Embryonic facial prominence (tissue), 1 donor: ENCODE measurements at regions not wholly inside any gene's neighbourhood (a gene's known extent, or its start where the extent isn't known, plus 50 kb on each side); places are given as distances from the start of the nearest gene placed in this dataset.

ENCODE experiments used
- DNase-seq: peaks from one replicate; pipeline ENCODE4 v3.0.0-alpha.2; 2016; ENCODE audit errors: extremely low spot score

DNA sequence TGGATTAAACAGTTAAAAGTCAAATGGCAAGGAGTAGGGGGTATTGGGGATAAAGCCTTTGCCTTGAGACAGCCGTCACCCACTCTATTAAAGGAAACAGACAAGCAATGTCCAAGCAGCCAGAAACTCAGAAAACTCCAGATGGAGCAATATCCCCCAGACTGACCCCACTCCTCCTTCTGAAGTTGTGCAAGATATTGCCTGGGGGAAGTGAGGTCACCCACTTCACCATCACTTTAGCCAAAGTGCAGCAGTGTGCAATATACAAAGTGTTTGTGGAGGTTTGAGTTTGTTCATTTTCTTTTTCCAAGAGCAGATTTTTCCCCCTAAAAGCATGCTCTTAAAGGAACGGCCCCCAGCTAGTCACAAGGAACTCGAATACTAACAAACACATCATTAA, 125.1 kb downstream of the ETS2 start:
- DNase-seq, result no peak

DNA sequence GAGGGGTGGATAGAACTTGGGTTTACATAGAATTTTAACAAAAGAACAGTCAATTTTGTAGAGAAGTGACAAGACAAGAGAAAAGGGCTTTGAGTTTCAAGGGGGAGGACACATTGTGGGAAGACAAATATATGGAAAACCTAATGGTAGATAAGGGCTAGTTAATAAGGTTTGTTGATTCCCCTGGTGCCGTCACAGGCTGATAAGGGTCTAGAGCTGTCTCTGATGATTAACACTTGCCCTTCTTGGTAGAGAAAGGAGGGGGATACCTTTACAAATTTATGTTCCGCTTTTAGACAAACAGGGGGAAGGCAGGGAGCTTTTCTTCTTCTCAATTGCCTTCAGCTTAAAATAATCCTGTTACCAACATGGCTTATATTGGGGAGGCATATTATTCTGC, 124.3 kb downstream of the ETS2 start:
- no peak for DNase-seq

DNA sequence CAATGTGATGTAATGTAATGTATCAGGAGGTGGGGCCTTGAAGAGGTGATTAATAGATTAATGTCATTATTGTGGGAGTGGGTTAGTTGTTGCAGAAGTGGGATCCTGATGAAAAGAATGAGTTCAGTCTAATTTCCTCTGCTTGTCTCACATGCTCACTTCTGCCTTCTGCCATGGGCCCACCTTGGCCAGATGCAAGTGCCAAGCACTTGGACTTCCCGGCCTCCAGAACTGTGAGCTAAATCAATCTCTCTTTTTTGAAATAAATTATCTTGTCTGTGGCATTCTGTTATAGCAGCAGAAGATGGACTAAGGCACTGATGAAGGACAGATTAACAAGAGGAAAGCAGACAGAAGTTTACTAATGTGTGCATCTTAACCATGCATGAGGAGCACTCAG, 123.9 kb downstream of the ETS2 start:
- no peak for DNase-seq

DNA sequence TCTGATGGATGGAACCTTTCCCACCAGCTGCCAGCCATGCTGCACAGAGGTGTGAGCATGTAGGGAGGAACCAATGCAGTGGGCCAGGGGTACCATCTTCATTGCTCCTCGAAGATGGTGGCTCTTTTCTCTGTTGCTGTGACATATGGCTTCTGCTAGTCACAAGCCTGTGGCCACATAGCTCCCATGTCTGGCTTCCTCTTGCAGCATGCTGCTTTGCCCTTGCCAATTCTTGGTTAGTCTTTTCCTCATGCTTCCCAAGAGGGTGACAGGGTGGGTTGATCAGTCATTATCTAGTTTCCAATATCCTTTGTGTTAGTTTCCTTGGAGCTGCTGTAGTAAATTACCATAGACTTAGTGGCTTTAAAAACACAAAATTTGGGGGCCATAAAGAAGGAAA, 123.4 kb downstream of the ETS2 start:
- DNase-seq, result no peak

DNA sequence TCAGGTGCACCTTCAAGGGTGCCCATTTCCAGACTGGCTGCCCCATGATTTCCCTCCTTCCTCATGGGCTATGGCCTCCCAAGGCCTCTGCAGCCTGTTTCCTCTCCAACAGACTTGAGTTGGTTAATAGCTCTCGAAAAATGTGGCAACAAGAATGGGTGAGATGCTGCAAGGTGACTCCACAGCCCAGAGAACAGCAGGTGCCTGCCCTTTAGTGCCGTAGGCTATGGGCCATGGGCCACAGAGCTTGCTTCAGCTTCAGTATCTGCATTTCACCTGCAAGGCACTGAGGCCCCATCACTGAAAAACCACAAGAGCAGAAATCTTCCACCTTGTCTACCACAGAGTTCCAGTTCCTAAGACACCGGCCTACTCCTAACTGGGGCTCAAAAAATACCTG, 122.0 kb downstream of the ETS2 start:
- no peak for DNase-seq

DNA sequence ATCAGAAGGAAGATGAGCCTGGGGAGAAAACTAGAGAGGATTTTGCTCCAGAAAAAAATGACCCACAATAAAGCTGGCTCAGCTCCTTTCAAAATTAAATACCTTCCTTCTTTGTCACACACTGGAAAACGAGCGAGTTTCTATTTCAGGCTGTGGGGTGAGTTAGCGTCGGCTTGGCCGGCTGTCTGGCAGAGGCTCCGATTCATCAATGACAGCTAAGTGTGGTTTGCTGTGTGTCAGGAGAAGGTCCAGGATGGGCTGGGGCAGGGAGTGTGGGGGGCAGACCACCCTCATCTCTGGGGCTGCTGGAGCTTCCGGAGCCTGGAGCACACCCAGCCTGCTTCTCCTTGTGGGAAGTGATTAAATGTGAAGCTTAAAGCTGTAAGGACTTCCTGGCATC, 120.2 kb downstream of the ETS2 start:
- no peak for DNase-seq

DNA sequence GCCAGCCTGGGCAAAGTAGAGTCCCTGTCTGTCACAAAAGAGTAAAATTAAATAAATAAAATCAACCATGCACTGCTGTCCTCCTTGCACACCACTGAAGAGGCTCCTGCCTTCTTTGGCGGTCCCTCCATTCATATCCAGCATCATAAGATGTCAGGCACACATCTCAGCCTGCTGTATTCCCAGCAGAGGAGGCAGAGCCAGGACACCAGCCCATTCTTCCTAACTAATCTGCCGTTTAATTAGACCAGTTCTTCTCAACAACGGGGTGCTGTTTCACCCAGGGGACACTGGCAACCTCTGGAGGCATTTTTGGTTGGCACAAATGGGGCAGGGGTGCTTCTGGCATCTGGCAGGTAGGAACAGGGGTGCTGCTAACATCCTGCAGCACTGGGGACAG, 119.7 kb downstream of the ETS2 start:
- no peak for DNase-seq

DNA sequence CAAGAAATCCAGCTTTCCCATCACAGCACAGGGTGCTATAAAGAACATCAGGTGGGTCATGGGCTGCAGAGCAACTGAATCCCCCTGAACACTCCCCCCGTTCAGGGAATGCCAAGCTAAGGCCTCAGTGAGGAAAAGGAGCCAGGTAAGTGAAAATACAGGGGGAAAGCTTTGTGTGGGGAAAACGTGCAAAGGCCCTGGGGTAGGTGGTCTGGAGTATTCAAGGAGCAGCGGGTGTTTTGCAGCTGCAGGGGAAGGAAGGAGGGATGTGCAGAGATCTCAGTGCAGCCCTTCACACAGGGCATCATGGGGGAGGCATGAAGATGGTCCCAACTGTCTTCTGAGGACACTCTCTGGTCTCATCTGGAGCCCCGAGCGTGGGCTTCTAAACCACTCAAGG, 119.2 kb downstream of the ETS2 start:
- DNase-seq, result no peak

DNA sequence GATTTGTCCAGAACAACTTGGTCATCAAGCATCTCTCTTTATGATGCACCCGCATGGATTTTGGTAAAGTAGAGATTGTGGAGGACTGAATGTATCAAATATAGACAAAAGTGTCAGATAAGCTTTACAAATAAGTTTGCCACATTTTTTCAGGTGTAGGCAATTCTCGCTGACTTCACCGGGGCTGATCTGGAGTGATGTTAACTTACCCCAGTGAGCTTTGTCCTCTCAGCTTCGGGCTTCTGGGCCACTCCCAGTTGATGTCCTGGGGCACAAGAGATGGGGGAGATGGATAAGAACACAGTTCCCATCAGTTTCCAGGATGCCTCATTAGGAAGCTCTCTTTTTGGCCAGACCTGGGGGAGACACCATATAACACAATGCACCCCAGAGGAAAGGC, 117.7 kb downstream of the ETS2 start:
- no peak for DNase-seq

DNA sequence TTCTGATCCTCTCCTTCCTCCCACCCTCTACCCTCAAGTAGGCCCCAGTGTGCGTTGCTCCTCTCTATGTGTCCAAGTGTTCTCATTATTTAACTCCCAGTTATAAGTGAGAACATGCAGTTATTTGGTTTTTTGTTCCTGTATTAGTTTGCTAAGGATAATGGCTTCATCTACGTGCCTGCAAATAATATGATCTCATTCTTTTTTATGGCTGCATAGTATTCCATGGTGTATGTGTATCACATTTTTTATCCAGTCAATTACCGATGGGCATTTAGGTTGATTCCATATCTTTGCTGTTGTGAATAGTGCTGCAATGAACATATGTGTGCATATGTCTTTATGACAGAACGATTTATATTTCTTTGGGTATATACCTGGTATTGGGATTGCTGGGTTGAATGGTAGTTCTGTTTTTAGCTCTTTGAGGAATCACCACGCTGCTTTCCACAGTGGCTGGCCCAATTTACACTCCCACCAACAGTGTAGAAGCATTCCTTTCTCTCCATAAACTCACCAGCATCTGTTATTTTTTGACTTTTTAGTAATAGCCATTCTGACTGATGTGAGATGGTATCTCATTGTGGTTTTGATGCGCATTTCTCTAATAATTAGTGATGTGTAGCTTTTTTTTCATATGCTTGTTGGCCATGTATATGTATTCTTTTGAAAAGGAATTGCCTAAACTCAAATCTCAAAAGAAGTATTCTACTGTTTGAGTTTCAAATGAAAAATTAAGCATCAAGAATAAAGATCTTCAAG, 116.9 kb downstream of the ETS2 start:
- DNase-seq, result no peak

DNA sequence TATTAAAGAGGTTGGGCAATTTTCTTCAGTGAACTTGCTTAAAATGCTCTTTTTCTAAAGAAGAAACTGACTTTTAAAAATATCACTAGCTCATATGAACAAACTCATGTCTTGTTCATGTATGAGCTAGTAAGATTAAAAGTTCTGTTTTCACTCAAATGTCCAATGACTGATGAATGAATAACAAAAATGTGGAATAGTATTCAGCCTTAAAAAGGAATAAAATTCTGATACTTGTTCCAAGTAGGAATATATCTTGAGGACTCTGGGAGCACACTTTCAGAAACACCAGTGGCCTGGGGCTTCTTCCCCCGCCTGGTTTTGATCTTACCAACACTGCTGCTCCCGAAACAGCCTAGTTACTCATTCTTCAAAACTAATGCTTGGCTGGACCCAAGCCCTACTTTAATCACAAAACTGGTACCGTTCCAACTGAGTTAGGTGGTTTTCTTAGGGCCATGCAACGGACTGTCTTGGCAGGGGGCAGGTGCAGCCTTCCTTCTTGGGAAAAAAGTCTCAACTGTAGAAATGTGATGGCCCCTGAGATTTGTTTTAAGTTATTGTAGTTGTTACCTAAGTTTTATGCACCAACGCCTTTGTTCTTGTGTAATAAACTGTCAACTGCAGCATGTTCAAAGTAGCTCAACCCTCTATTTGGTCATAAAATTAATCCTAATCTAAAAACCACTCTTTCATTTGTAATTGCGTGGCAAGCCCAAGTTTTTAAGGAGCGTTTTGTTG, 116.0 kb downstream of the ETS2 start:
- DNase-seq, result no peak

DNA sequence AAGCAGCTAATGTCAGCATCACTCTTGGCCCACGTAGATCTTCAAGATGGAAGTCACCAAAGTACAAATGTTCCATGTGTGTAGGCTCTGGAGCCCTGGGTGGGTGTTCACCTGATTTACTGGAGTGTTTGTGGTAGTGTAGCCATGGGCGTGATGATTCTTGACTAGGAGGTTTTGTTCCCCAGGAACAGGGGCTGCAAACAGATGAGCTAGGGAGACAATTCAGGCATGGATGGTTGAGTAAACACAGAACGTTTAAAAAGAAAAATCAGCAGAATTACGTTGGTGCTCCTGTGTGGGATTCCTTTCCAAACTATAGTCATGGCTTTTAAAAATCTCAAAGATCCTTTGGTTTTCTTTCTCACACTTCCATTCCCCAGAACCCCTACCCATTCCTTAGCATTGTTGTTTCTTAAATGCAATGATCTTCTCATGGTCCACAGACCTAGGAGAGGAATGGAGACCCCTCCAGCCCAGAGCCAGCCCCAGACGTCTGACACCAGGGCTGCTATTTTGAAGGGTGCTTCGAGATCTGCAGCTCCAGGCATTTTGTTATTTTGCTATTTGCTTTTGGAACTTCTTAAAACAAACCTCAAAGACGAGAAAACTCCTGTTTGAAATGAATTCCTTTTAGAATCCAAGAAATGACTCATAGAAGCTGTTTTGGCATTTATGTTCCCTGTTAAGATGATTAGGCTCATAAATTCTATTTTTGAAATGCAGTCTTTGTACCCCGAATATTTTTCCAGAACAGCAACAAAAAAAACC, 115.1 kb downstream of the ETS2 start:
- peak; percentile 40 for DNase-seq

DNA sequence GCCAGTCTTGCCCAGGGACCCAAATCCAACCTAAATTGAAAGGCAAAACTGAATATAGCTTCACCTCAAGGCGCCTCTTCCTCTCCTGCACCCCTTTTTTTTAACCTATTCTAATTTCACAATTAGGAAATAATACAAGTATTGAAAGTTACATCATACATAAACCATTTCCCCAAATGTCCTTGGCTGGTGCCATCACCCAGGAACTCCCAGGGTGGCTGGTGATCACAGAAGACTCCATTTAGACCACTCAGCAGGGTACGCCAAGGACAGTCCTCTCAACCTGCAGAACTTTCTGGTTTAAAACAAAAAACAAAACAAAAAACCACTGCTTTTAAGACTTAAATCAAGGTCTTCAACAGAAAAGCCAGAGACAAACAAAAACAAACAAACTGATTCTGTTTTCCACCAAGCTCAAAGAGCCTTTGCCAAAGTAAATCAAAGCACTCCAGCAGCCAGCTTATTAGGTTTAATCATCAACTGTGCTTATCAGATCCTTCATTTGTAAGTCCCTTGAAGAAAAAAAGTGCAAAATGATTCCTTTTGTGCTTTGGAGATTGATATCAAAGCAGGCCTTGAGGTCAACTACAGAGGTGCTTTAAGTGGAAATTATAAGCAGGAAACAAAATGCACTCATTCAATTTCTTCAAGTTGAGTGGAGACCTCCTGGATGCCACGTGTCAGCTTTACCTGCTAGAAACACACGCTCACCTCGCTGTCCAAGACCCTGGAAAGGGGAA, 113.0 kb downstream of the ETS2 start:
- no peak for DNase-seq

DNA sequence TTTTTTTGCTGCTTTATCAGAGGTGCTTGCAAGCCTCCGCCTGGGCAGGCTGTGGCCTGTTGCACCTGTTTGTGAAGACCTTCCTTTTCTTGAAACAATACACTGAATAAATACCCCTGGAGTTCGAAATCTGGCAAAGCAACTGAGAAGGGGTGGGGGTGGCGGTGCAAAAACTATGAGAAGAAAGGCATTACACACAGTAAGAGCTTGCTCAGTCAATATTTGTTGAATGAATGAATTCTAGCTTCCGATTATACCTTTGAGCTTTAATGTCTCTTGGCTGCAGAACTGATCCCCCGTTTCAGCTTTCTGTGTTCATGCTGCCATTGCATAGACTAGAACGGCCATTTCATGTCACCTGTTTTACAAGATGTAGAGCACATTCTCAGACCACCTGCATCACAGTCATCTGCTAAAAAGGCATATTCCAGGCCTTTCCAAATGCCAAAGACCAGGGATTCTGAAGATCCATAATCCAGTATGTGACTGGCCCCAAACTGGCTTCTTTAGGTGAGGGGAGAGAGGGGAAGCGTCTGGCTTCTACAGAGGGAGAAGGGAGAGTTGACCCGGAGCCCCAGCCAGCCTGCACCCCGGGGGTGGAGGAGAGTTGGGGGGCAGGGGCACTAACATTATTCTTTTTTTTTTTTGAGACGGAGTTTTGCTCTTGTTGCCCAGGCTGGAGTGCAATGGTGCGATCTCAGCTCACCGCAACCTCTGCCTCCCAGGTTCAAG, 111.5 kb downstream of the ETS2 start:
- no peak for DNase-seq

DNA sequence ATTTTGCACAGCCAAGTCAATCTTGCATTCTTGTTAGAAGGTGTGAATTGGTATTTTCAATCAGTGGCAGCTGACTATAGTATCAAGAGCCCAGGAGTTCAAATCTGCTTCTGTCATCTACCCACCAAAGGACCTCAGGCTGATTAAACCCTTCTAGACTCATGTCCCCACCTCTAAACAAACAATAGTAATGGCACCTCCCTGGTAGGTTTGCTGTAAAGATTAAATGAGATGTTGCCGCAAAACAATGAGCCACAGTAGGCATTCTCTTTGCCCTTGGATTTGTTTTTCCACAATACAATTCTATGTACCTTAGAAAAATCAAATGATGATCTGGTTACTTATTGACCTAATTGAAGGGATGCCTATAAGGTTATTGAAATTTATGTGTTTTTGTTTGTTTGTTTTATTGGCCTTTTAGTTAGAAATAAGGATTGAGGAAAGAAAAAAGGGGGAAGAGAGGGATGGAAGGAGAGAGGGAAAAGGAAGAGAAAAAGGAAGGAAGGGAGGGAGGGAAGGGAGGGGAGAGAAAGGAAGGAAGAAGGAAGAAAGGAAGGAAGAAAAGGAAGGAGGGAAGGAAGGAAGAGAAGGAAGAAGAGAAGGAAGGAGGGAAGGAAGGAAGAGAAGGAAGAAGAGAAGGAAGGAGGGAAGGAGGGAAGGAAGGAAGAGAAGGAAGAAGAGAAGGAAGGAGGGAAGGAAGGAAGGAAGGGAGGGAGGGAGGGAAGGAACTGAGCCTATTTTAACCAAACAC, 110.7 kb downstream of the ETS2 start:
- no peak for DNase-seq

DNA sequence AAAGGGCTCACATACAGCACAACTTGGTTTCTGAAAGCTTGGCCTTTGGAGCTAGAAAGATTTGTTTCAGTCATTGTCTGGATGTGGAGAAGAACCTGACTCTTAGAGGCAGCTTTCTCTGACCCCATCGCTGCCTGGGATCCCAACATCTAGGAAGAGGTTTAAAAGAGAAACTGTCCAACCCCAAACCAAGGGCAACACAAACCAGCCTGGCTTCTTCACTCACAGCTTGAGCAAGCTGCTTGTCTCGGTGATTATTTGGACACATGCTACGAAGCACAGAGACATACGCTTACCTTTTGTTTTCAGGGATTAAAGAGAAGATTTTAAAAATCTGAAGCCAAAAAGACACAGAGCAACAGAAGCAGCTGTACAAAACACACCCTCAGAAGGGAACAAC, 109.8 kb downstream of the ETS2 start:
- no peak for DNase-seq

DNA sequence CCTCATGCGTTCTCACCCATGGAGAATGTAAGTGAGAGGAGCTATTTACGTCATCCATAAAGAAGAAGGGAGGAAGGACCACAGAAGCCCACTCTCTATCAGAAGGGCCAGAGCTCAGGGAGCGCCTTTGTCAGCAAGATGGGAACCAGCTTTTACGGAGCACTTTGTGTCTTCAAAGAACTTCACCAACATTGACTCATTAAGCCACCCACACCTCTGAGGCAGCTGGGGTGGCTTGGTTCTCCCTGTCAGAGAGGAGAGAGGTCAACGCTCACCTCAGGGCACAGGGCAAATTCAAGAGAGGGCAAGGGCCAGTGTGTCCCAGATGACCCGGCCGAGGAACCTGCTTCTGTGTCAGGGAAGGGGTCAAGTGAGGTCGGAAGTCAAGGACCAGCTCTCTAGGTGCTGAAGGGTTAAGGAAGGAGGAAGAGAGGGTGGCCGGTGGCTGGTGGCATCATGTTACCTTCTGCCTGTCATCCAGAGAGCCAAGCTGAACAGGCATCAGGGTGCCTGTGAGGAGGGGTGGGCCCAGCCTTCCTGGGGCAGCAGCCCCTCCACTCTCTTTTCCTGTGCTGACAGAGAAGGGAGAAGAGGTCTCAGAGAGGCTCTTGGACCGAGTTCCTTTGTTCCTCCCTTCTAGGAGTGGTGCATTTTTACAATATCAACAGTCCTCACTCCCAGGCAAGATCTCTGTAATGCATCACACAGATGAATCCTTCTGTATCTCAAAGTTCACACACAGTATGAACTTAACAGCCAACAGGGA, 109.0 kb downstream of the ETS2 start:
- DNase-seq, result no peak

DNA sequence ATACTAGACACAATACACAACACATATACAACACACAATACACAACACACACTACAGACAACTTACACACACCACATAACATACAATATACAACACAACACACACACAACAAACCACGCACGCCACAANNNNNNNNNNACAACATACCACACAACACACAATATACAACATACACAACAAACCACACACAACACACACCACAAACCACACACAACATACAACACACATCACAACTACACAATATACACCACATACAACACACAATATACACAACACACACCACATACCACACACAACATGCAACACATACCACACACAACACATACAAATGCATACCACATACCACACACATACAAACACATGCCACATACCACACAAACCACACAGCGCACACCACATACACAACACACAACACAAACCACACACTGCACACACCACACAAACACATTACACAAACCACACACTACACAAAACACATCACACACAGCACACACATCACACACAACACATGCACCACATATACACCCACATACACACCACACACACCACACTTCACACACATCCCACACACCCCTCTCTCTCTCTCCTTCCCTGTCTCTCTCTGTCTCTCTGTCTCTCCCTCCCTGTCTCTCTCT, 108.3 kb downstream of the ETS2 start:
- DNase-seq, result no peak

DNA sequence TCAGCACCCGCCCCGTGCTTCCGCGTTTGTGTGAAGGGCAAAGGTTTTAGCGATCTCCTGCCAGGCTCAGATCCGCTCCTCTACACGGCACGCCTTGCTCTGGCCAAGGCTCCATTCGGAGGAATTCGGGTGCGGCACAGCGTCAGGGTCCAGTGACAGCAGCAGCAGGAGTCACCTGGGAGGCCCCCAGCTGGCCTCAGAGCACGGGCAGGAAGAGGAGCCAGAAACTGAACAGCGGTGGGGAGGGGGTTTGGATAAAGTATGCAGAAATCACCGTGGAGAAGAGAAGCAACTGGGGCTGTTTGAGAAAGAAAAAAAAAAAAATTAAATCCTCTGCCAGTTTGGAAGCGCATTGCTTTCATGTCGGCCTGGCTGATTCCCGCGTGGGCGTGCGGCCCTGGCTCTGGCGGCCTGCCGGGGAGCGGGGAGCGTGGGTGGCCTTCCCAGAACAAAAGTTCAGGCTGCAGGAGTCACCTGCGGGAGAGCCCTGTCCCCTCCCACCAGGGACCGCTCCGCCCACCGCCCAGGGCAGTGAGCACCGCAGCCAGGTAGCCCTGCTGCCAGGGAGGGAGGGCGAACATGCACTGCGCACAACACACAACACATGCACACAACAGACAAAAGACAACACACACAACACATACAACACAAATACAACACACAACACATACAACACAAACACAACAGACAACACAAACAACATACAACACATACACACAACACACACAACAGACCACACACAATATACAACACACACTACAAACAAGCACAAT, 107.6 kb downstream of the ETS2 start:
- DNase-seq, result peak; percentile 55
